ENCODE measurements at regions not wholly inside any gene's neighbourhood (a gene's known extent, or its start where the extent isn't known, plus 50 kb on each side); places are given as distances from the start of the nearest gene placed in this dataset.

DNA sequence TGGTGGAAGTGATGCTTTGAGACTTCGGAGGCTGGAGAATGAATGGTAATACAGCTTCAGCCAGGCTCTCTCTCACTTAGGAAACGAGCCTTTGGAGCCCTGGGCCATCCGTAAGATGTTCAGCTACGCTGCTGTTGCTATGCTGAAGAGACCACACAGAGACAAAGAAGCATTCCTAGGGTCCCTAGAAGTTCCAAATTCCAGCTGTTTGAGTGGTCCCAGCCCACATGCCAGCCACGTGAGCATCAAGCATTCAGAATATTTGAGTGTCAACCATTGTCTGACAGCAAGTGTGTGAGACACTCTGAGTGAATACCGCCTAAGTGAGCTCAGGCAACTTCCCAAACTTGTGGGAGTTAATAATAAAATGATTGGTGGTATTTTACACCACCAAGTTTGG, 212.9 kb downstream of the CD47 start:
- H3K4me3 ChIP-seq (ENCODE audit: low read depth in 2 of 2, low read length in 2 of 2): no peak overlapping the region
- H3K36me3 ChIP-seq (ENCODE audit: control insufficient read depth, insufficient read depth, low read length): no peaks in the 10 kb centered on the region
- H3K27ac ChIP-seq (ENCODE audit: low read length): no peak overlapping the region
- ChIA-PET CTCF (no interaction called here), POLR2A (no interaction called here)
- BruUV-seq (replicated peaks): no TSS peak
- in situ Hi-C loops (cut with HindIII; ENCODE audit: low pct_unique_long_range_greater_than_20kb, low sequenced_read_pairs): no loop called here
- H3K27me3 ChIP-seq (ENCODE audit: control insufficient read depth, insufficient read depth, low read length): no peaks in the 10 kb centered on the region
- H3K4me1 ChIP-seq (ENCODE audit: control insufficient read depth, insufficient read depth, low read length): no peaks in the 10 kb centered on the region
- no peak for TF ChIP-seq REST (IDR thresholded peaks at IDR 0.05; ENCODE audit: insufficient read depth in 1 of 2, low read depth in 2 of 2, low read length in 1 of 2)
- TF ChIP-seq, protein P1, sequence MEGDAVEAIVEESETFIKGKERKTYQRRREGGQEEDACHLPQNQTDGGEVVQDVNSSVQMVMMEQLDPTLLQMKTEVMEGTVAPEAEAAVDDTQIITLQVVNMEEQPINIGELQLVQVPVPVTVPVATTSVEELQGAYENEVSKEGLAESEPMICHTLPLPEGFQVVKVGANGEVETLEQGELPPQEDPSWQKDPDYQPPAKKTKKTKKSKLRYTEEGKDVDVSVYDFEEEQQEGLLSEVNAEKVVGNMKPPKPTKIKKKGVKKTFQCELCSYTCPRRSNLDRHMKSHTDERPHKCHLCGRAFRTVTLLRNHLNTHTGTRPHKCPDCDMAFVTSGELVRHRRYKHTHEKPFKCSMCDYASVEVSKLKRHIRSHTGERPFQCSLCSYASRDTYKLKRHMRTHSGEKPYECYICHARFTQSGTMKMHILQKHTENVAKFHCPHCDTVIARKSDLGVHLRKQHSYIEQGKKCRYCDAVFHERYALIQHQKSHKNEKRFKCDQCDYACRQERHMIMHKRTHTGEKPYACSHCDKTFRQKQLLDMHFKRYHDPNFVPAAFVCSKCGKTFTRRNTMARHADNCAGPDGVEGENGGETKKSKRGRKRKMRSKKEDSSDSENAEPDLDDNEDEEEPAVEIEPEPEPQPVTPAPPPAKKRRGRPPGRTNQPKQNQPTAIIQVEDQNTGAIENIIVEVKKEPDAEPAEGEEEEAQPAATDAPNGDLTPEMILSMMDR (IDR thresholded peaks at IDR 0.05): no peak
- intact Hi-C loops (cut with micrococcal nuclease; ENCODE audit: unreplicated experiment): no loop called here
- no peaks in the 10 kb centered on the region for H3K9me3 ChIP-seq (ENCODE audit: control insufficient read depth, insufficient read depth, low read depth, low read length)
- ATAC-seq (no peak), DNase-seq (ENCODE audit: low read depth, low spot score) (no peak)

GRCh38 chr3:107870943-107871638, 219.7 kb downstream of the CD47 start:
- POLR2A ChIA-PET: interaction anchor here (0.6 kb wide), 1 partner anchor 72 kb away, joined by 5 read pairs; no protein-coding TSS in a partner anchor
- no peaks in the 10 kb centered on the region for H3K36me3 ChIP-seq (ENCODE audit: control insufficient read depth, insufficient read depth, low read length)
- ATAC-seq: no peak
- H3K4me1 ChIP-seq (ENCODE audit: control insufficient read depth, insufficient read depth, low read length): no peaks in the 10 kb centered on the region
- no peak overlapping the region for H3K27ac ChIP-seq (ENCODE audit: low read length)
- no peak for TF ChIP-seq POLR2AphosphoS5 (IDR thresholded peaks at IDR 0.05; ENCODE audit: low read depth, low read length)
- TF ChIP-seq REST (IDR thresholded peaks at IDR 0.05; ENCODE audit: insufficient read depth in 1 of 2, low read depth in 2 of 2, low read length in 1 of 2): no peak
- TF ChIP-seq, protein P1 (IDR thresholded peaks at IDR 0.05): no peak
- no peak for TF ChIP-seq TCF7L2 (IDR thresholded peaks at IDR 0.05; ENCODE audit: low read depth, low read length)
- TF ChIP-seq SIN3A (IDR thresholded peaks at IDR 0.05; ENCODE audit: borderline replicate concordance, insufficient read depth, low read depth, low read length): no peak
- intact Hi-C loops (cut with micrococcal nuclease; ENCODE audit: unreplicated experiment) (no loop called here), in situ Hi-C loops (cut with HindIII; ENCODE audit: low pct_unique_long_range_greater_than_20kb, low sequenced_read_pairs) (no loop called here)
- no peak for DNase-seq (ENCODE audit: low read depth, low spot score)
- BruUV-seq (replicated peaks): no TSS peak
- H3K4me3 ChIP-seq (ENCODE audit: low read depth in 2 of 2, low read length in 2 of 2): no peak overlapping the region
- H3K27me3 ChIP-seq (ENCODE audit: control insufficient read depth, insufficient read depth, low read length): no peaks in the 10 kb centered on the region
- CTCF ChIA-PET: no interaction called here
- no peaks in the 10 kb centered on the region for H3K9me3 ChIP-seq (ENCODE audit: control insufficient read depth, insufficient read depth, low read depth, low read length)

Measured in Panc1 (cell line).